ENCODE measurements at regions not wholly inside any gene's neighbourhood (a gene's known extent, or its start where the extent isn't known, plus 50 kb on each side); places are given as distances from the start of the nearest gene placed in this dataset.
A peak's percentile ranks its signal among the peaks of the same experiment; 100 is the strongest.

DNA sequence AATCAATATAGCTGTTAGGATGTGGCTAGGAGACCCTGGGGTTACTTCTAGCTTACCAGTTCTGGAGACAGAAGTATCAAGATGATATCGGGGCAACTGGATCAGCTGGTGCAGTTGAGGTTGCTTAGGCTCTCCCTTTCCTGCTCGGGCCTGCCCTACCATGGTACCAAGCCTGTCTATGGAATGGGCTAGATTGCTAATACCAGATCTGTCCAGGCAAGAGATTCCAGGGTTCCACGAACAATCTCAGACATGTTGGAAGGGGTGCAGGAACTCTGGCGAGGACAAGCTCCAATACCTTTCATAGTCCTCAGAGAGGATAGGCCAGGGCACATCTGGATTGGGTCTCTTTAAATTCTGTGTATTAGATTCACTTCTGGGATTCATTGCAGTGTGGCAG lies 53.8 kb downstream of the ADM start:
- no peak for DNase-seq

DNA sequence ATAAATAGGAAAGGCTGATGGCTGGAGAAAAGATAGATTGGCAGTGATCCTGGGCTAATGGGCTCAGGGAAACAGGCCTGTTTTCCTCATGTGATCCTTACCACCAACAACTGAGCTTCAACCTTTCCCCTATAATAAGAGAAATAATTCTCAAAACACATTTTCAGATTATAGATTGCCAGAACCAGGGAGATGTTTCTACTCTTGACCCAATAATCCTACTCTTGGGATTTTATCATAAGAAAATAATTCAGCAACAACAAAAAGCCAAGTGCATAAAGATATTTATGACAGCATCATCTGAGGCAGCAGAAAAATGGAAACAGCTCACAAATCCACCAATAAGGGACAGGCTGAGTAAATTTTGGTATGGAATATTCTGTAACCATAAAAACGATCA lies 54.3 kb downstream of the ADM start:
- no peak for DNase-seq

DNA sequence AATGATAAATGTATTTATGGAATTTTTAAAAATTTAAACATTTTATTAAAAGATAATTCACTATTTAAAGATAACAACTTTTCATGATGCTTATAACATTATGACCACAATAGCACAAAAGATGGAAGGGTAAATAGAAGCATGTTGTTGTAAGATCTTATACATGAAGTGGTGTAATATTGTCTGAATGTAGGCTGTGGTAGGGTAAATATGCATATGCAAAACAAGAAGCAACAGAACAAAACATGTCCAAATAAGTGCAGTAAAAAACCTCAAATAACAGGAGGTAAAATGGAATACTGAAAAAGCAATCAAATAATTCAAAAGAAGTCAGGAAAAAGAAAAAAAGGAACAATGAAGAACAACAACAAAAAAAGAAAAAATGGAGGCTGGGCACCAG lies 56.0 kb downstream of the ADM start:
- no peak for DNase-seq

DNA sequence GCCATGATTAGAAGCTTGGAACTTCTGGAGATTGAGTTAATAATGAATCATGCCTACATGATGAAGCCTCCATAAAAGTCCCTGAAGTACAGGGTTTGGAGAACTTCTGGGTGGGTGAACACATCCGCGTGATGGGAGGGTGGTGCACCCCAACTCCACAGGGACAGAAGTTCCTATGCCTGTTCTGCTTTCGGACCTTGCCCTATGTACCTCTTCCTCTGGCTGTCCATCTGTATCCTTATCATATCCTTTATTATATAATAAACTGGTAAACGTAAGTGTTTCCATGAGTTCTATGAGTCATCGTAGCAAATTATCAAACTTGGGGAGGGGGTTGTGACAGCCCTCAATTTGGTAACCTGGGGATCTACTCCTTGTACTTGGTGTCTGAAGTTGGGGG lies 60.2 kb downstream of the ADM start:
- DNase-seq = no peak

DNA sequence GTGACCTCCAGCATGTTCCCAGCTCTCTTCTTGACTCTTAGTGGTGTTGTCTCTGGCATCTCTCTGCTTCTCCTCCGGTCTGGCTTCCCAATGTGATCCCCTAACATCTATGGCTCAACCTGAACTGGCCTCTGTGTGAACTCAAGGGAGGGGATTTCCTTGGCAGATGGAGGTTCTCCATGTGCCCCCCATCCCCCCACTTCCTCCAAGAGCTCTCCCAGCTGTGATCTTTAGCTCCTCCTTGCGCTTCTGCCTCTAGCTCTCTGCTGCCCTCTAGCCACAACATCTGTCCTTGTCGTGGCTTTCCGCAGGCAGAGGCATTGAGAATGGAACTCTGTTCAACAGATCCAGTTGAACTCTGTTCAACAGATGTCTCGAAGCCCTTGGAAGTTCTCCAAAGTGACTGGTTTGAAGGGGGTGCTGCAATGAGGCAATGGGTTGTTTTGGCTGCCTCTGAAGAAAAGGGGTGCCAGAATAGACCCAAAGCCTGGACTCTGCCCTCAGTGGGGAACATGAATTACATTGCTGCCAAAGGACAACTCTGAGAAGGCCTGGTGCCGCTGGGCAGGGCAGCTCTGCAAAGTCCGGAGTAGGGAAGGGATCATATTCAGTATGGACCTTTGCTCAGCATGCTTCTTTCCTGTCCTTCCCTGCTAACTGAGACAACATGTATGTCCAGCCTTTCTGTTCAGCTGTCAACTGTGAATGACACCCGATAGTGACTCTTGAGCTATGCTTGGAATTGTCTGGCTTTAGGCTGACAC lies 61.9 kb downstream of the ADM start:
- DNase-seq = peak; percentile 76

DNA sequence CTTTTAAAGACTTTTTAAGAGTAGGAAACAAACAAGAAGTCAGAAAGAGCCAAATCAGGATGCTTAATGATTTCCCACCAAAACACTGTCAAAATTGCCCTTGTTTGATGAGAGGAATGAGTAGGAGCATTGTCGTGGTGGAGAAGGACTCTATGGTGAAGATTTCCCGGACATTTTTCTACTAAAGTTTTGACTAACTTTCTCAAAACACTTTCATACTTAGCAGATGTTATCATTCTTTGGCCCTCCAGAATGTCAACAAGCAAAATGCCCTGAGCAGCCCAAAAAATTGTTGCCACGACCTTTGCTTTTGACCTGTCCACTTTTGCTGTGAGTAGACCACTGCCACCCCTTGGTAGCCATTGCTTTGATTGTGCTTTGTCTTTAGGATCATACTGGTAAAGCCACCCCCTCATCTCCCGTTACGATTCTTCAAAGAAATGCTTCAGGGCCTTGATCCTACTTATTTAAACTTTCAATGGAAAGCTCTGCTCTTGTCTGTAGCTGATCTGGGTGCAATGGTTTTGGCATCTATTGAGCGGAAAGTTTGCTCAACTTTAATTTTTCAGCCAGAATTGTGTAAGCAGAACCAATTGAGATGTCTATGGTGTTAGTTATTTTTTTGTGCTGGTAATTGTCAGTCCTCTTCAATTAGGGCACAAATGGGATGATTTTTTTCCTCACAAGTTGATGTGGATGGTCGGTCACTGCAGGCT lies 67.2 kb downstream of the ADM start:
- no peak for DNase-seq

DNA sequence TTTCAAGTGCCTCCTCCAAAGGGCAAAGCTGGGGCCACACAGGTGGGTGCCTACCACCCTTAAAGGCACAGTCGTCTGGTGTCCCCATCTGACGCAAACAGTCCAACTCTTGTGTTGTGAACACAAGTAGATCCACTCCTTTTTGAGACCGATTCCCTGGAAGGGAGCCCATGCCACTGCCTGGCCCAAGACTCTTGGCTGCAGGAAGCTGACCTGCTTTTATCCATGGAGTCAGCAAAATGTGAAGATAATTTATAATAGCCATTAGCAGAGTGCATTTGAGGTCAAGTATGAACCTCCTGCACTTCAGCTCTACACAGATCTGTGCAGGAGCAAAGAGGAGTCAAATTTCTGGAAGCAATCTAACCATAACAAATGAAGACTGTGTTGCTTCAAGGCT lies 68.5 kb downstream of the ADM start:
- DNase-seq = no peak

DNA sequence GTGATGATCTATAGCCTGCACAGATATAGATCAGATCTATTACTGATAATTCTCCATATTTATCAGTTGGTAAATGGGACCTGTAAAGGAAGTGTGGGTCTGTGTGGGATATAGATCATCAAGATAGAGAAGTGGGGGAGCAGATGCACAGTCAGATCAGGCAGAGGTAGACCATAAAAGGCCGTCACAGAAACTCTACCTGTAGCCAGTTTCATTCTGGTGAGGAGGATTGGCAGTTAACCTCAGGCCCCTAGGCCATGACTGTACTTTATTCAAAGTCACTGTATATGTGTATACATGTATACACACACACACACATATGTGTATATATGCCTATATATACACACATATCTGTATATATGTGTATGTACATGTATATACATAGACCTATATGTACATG lies 69.1 kb downstream of the ADM start:
- no peak for DNase-seq

DNA sequence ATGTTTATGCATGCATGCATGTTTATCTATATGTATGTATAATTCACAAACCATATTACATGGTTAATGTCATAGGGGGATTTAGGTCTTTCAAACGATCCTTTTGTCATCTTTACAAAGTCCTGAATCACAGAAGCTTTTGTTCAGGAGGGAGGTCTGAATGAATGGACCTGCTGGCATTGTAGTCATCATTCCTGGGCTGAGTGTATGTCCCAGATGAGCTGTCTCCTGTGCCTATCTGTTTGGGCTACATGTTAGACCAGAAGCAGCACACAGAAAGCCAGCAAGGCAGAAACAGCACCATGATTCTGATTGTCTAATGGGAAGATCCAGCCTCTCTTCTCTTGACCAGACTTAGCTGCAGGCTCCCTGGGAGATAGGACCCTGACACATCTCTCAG lies 69.5 kb downstream of the ADM start:
- DNase-seq = no peak

DNA sequence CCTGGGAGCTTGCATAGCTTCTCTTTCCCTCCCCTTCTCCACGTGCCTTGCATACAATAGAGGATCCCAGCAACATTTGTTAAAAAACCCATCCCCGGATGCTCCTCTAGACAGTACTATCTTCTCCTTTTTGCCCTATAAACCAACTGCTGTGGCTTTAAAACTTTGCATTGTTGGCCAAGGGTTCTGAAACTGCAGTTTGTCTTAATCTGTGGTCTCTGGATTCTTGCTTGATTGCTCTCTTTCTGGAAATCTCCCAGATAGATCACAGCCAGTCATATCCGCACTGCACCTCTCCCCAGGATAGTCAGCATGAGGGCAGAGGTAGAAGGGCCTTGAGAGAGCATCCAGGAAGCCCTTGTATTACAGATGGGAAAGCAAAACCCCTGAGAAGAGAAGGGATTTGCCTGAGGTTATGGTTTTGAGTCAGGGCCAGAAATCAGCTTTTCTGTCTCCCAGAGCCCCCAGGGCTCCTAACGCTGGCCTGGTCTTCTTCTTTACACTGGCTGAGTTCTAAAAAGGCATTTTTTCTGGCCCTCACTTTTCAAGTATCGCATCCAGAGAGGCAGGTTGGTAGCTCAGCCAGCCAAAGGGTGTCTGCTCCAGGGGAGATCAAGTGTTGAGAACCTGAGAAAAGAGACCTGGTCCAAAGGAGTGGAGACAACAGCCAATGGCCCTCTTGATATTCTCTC lies 70.6 kb downstream of the ADM start:
- DNase-seq = no peak

DNA sequence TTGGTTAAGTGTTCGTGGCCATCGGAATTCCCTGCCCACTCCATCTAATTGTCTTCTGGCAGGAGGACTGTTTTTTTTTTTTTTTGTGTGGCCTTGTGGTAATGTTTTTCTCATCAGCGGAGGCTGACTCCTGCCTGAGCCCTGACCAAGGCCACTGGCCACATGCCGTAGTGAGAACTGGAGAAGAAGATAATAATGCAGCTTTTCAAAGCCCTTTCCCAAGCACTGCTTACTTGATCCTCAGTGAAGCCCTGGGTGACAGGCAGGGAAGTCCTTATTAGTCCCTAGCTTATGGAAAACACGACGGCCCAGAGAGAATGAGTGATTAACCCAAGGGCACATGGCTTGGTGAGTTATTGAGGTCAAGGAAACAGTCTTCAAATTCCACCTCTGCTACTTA lies 71.2 kb downstream of the ADM start:
- DNase-seq = no peak

DNA sequence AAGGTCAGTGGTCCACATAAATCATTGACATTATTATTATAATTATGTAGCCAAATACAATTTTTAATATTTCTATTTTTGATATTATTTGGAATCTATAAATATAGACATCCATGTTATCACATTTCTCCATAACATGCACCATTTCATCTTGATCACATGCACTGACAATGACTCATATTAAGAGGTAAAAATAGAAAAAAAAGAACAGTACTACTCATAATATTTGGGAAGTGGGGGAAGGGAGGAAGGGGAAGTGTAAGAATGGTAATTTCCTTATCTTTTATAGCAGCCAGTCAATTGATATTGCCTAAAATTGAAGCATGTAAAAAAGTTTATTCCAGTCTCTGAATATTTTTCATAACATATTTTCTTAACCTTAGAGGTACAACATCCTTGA lies 72.3 kb downstream of the ADM start:
- no peak for DNase-seq

DNA sequence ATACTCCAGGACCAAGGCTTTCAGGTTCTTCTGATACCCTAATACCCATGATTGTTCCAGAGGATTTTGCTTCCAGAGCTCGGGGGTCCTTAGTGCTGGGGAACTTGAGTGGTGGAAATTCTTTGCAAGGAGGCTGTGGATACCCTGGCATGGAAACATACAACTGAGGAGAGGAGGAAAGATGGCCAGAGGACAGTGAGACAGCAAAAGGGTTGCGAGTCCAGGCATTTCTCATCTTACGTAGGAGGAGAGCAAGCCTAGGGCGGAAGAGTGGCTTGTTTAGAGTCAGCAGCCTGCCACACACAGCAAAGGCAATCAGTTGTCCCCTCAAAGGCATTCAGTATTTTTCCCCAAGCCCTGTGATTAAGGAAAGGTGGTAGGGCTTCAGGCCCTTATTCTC lies 73.5 kb downstream of the ADM start:
- no peak for DNase-seq

DNA sequence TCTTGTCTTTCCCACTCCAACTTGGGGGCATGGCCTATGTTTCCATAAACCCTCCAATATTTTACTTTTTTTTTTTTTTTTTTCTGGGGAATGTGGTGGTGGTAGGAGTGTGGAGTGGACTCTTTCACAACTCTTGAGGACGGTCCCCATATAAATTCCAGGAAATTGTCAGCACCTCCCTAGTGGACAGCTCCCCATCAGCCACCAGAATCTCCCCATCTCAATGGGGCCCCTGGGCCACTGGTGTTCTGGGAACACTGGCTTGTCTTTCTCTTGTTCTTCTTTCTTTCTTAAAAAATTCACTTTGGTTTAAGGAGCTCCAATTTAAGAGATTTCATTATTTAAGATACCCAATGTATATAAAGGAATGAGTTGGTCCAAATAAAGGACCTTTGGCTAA lies 74.1 kb downstream of the ADM start:
- DNase-seq = no peak

DNA sequence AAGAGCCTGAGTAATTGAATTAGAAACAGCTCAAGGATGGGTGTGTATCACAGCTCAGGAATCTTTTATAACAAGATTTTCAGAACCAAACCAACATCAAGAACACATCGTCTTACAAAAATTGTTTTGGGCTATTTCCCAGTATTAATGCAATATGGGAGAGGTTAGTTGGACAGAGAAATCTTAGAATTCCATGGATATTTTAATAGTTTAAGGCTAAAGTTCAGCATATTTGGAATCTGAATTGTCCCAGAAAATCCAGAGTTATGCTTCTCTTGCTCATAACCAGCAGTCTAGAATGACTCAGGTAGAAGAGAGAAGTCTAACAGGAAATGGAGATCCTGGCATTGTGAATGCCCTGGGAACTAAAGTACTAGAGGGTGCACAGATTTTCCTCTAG lies 74.6 kb downstream of the ADM start:
- DNase-seq = no peak

DNA sequence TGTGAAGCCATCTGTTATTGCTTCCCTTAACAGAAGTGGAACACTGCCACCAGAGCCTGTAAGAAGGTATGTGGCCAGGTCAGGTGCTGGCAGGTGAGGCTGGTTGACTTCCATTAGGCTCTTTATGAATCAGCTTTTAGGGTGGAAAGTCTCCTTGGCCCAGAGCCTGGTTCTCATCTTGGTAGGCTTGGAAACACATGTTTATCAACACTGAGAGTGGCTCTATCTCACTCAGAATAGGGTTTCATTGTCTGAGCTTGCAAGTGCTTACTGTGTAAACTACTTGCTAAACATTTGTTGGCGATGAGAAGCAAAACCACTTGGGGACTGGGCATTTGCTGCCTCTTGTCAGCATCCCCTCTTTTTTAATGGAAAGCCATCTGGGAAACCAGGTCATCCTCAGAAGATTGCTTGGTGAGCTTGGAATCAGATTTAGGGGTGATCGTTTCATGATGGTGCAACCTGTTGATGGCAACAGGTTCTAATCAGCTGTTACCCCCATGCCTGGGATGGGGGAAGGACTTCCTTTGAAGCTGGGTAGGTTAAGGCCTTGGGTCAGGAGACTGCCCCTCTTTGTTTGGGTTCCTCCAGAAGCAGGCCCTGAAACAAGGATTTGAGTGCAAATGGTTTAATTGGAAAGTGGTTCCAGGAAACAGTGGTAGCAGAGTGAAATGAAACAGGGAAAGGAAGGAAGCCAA lies 75.0 kb upstream of the AMPD3 start:
- DNase-seq = no peak

DNA sequence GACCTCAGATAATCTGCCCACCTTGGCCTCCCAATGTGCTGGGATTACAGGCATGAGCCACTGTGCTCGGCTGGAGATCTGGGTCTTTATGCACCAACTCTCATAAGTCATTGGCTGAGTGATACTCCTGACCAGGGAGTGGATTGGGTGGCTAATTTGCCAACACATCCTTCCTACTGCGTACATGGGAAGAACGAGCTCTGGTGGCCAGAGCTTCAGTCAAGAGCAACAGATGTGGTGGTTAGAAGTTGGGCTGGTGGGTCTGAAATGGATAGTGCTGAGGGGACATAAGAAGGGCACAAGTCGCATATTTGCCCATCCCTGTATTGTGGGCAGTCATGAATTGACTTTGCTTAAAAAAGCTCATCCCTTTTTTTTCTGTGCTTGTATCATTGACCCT lies 74.1 kb upstream of the AMPD3 start:
- no peak for DNase-seq

DNA sequence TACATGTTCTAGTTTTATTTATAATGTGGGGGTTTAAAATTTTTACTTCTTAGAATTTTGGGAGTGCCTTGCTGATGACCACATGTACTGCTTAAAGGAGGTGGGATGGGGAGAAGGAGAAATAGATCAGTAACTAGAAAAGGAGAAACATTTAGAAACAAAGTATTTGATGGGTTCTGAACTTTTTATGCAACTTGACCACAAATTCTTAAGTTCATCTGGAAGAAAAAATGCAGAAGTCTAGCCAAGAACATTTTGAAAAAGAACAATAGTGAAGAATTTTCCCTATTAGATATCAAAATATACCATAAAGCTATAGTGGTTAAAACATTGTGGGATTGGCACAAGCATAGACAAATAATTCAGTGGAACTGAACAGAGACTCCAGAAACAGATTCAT lies 73.3 kb upstream of the AMPD3 start:
- DNase-seq = no peak

DNA sequence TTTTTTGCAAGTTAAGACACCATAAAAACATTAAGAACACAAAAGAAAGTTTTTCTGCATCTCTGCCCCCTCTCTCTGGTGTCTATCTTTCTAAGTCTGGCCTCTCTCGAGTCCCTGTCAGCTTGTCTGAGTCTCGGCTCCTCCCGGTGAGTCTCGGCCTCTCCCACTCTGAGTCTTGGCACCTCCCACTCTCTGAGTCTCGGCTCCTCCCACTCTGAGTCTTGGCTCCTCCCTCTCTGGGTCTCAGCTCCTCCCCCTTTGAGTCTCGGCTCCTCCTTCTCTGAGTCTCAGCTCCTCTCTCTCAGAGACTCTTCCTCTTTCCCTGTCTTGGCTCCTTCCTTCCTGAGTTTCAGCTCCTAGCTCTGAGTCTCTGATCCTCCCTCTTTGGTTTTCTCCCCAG lies 72.5 kb upstream of the AMPD3 start:
- no peak for DNase-seq

DNA sequence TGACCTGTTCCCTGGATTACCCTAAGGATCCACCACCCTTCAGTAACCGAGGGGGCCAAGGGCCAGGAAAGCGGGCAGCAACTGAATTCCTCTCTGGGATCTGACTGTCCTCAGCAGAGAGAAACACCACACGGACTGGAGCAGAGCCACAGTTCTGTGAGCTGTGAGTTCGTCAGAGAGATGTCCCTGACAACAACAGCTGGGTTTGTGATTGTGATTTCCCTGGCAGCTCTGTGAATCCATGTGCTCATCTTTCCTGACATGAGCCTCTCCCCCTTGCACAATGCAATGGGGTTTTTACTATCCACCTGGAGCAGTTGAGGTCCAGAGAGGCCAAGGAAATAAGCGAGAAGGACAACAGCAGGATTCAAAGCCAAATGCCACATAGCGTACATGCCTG lies 69.4 kb upstream of the AMPD3 start:
- DNase-seq = no peak

DNA sequence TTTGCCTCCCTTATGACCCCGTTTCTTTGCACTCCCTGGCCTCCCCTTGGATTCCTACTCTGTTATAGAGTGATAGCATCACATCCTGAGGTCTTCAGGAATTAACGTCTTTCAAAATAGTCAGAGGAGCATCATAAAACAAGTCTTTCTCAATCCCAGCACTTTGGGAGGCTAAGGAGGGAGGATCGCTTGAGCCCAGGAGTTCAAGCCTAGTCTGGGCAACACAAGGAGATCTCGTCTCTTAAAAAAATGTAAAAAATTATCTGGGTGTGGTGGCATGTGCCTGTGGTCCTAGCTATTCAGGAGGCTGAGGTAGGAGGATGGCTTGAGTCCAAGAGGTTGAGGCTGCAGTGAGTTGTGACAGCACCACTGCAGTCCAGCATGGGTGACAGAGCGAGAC lies 68.7 kb upstream of the AMPD3 start:
- no peak for DNase-seq

DNA sequence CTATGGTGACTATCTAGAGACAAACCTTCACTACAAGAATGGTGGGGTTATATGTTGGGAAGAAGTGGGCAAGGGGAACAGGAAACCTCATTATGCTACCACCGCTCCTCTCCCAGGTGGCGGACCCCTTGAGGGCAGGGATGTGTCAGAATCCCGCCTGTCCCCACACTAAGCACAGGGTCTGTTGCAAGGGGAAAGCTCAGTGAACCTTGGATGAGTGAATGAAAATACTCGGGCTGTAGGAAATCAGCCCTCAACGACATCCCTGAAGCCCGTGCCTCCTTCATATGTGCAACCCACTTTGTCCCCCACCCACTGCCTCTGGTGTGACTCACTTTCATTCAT lies 68.2 kb upstream of the AMPD3 start:
- DNase-seq = no peak

DNA sequence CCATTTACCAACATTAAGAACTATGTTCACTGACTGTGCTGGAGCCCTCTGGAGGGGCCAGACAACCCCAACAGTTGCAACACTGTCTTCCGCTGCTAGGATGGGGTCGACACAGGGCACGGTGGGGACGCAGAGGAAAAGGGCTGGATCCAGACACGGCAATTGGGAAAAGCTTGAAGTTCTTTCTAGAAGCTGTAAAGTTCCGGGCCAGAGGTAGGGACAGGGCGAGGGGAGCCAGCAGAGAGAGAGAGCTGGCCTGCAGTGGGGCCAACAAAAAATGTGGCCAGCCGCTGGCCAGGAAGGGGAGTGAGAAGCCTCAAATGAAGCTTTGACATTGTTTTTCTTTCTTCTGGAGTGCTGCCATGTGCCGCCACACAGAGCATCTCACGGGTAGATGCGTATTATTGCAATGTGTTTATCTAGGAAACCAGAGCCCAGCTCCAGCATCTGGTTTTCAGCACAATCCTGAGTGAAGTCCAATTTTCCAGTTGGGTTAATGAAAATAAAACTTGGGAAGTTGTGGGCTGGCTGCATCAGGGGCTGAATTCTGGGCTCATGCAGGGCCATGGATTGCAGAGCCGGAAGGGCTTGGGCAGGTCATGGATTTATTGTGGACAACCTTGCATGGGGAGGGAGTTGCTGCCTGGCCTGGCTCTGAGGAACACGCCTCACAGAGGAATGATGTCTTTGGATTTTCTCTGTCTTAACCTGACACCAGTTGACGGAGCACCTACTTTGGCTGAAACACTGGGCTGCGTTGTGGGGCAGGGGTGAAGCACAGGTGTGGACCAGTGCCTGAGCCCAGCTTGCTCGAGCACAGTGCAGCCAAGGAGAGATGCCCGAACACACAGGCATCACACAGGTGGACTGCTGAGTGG lies 67.6 kb upstream of the AMPD3 start:
- no peak for DNase-seq

Measured in midbrain (tissue), 1 donor.